Choroid plexus epithelial cell (primary cell): ENCODE measurements at regions not wholly inside any gene's neighbourhood (a gene's known extent, or its start where the extent isn't known, plus 50 kb on each side); places are given as distances from the start of the nearest gene placed in this dataset.

Experiments
- DNase-seq: peaks from one replicate; pipeline ENCODE4 v3.0.0-alpha.2; 2010; ENCODE audit warnings: low read depth
- H3K4me3 ChIP-seq: 2 replicates; pipeline ENCODE4 v1.5.1; 2011; ENCODE audit warnings: low read depth, mild to moderate bottlenecking, control low read depth, low read length, moderate library complexity
- TF ChIP-seq, protein P1 (sequence below): conservative IDR thresholded peaks from 2 replicates; pipeline ENCODE4 v1.5.1; 2011; ENCODE audit warnings: low read depth, mild to moderate bottlenecking, control low read depth, inconsistent platforms, low read length, moderate library complexity

DNA sequence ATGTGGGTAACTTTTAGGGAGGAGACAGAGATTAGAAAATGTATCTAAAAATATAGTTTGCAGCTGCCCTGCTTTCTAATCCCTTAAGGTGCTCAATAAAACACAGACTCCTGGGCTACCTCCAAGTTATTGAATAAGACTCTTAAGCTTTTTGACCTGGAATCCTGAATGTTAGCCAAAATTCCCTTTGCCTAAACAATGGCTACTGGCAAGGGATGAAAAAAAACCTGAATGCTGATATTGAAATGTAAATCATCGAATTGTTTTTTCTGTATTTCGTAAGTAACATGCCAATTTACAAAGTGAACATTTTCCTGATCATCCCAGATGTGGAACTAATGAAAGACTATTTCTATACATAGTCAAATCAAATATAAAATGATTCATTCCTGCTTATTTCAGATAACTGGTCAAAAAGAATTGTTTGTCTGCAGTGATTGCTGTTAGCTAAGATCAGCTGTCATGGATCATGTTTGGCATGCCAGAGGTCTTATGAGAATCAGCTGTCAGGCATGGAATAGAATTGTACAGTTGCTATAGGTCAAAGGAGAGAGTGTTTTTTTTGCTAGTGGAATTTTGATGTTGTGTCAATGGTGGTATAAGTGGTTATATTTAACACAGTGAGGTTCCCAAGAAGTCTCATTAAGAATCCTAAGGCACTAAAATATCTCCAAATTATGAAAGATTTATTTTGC is 363.6 kb upstream of the CWC22 start:
- TF ChIP-seq, protein P1, sequence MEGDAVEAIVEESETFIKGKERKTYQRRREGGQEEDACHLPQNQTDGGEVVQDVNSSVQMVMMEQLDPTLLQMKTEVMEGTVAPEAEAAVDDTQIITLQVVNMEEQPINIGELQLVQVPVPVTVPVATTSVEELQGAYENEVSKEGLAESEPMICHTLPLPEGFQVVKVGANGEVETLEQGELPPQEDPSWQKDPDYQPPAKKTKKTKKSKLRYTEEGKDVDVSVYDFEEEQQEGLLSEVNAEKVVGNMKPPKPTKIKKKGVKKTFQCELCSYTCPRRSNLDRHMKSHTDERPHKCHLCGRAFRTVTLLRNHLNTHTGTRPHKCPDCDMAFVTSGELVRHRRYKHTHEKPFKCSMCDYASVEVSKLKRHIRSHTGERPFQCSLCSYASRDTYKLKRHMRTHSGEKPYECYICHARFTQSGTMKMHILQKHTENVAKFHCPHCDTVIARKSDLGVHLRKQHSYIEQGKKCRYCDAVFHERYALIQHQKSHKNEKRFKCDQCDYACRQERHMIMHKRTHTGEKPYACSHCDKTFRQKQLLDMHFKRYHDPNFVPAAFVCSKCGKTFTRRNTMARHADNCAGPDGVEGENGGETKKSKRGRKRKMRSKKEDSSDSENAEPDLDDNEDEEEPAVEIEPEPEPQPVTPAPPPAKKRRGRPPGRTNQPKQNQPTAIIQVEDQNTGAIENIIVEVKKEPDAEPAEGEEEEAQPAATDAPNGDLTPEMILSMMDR = no peak
- peak; percentile 26 for DNase-seq
- no peak overlapping the region for H3K4me3 ChIP-seq

DNA sequence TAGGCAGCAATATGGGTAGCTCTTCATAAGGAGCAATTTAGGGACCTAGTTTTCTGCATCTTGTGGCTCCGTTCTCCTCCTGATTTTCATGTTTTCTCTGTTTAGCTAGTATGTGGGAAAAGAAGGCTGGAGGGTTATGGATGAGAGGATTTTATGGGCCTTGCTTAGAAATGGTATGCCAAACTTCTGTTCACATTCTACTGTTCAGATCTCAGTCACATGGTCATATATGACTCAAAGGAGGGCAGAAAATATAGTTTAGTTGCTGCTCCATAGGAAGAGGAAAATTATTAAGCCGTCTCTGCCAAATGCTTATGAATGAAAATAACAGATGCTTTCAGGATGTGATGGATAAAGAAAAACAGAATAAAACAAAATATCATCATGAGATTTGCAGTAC is 361.8 kb upstream of the CWC22 start:
- TF ChIP-seq, protein P1 = no peak
- no peak overlapping the region for H3K4me3 ChIP-seq
- DNase-seq = no peak

DNA sequence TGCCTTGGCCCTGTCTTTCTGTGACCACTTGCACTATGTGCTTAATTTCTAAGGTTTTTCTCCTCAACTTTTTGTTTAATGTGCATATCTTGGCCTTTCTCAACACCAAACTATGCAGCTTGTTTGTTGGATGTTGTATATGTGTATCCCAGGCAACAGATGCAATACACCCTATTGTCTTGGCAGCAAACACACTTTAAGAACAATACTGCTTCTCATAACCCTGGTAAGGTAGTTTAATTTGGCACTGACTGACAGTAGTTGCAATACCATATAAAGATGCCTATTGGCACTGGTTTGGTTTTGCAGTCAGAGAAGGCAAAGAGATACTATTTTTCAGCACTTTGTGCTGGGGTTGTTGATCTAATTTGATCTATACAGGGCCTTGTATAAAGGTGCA is 360.7 kb upstream of the CWC22 start:
- TF ChIP-seq, protein P1 = no peak
- H3K4me3 ChIP-seq = no peak overlapping the region
- DNase-seq = peak; percentile 41

DNA sequence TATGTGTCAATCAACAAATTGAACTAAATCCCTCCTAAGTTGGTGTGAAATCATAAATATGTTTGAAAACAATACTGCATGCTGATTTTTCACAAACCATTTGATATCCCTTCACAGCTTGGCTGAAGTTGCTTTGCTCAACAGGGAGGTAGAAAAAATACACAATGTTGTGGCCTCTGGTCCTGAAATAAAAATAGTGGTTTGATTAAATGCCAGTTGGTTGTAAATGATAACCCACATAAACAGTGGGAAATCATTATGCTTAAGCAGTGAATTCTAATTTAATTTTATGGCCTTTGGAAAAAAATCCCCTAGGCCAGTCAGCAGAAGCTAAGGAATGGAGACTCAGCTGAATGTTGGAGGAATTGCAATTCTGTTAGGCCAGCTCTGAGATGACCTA is 359.4 kb upstream of the CWC22 start:
- DNase-seq = no peak
- no peak overlapping the region for H3K4me3 ChIP-seq
- TF ChIP-seq, protein P1 = no peak

DNA sequence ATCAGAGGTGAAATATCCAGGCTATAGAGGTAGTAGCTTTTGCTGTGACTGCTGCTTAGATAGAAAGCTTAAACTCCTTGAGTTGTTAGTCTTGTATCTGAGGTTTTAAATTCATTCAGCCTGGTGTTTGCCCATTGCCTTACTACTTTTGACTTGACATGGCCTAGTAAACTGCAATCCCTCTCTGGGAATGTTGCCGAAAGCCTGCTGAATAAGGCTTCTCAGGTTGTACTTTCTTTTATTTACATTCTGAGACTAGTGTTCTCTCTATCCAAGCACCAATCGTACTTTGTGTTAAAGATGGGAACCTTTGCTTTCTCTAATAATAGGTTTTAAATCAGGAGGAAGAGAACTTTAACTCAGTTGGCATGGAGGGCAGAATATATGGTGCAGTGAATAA is 357.6 kb upstream of the CWC22 start:
- DNase-seq = no peak
- no peak overlapping the region for H3K4me3 ChIP-seq
- TF ChIP-seq, protein P1 = no peak

DNA sequence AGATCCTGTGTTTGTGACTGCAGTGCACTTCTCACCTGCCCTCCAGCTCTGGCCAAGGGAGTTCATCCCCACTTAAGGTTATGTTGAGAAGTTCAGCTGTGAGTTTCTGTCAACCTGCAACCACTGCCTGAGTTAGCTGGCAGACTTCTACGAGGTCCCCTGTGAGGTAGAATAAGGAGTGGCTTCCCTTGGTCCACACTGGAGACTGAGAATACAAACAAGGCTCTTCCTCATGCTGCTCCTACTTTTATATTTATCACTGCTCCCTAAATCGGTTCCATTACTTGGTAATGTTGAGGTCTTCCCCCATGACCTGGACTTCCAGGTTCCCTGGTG is 353.2 kb upstream of the CWC22 start:
- no peak for DNase-seq
- no peak overlapping the region for H3K4me3 ChIP-seq
- TF ChIP-seq, protein P1 = no peak

DNA sequence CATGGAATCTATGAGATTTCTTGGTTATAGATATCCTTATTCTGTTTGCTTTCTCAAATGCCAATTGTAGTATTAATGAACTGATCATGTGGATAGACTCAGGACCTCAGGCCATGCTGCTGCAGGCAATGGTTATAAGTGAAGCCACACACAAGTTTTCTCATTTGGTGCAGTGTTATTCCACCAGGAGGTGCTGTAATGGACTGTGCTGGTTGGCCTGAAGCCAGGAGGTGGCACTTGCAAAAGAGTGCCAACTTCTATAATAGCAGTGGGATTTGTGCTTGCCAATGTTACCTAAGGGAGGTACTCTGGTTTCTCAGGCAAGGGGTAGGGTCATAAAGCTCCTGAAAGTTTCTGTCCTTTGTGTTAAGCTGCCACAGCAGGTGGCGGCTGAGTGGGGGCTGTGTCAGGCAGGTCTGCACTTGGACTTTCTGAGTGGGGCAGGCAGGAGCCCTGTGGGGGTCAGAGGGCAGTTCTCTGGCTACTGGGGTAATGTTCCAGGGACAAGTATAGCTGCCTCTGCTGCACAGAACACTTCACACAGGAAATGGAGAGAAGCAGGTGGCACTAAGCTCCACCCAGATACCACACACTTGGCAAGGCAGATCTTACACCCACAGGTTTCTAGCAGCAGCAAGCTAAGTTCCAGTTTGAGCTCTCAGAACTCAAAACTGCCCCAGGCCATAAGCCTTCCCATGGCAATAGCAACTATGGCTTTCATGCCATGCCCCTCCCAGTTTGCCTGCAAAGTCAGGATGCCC is 352.6 kb upstream of the CWC22 start:
- DNase-seq = no peak
- TF ChIP-seq, protein P1 = peak; percentile 20
- no peak overlapping the region for H3K4me3 ChIP-seq
